Gastroesophageal sphincter (tissue), 4 donors: ENCODE measurements at regions not wholly inside any gene's neighbourhood (a gene's known extent, or its start where the extent isn't known, plus 50 kb on each side); places are given as distances from the start of the nearest gene placed in this dataset.

ENCODE experiments used
- ATAC-seq: fragments of 150-250 bp; one replicate; pipeline ENCODE4 v1.9.1; 2016; ENCODE audit warnings: mild to moderate bottlenecking, moderate library complexity
- H3K27ac ChIP-seq, 4 donors: fragments of 200-600 bp; sonication (generic) in 3 of 4; 1 replicate in 3 of 4; 2 replicates in 1 of 4; pipeline ENCODE4 v1.5.1; 2016 to 2019
- H3K27me3 ChIP-seq: fragments of 200-600 bp; sonication (generic); one replicate; pipeline ENCODE4 v1.5.1; 2019
- H3K36me3 ChIP-seq, 2 donors: fragments of 200-600 bp; sonication (generic); one replicate each; pipeline ENCODE4 v1.5.1; 2019; ENCODE audit warnings: control low read depth in 1 of 2
- H3K4me1 ChIP-seq, 3 donors: fragments of 200-600 bp; sonication (generic); 1 replicate in 2 of 3; 2 replicates in 1 of 3; pipeline ENCODE4 v1.5.1; 2016 to 2019; ENCODE audit warnings: control low read depth in 2 of 3
- H3K4me3 ChIP-seq, 2 donors: fragments of 200-600 bp; sonication (generic); one replicate each; pipeline ENCODE4 v1.5.1; 2019; ENCODE audit warnings: mild to moderate bottlenecking in 1 of 2, moderate library complexity in 1 of 2
- H3K9me3 ChIP-seq, 3 donors: fragments of 200-600 bp; sonication (generic); one replicate each; pipeline ENCODE4 v1.5.1; 2017 to 2019; ENCODE audit warnings: control low read depth in 2 of 3
- CTCF ChIP-seq, 4 experiments: fragments of 200-600 bp in 2 of 4; fragments of 450-650 bp in 2 of 4; sonication (generic) in 1 of 4; IDR thresholded peaks; one replicate each; pipeline ENCODE4 v1.5.1; 2017 to 2019; ENCODE audit warnings: antibody characterized with exemption in 4 of 4, mild to moderate bottlenecking in 2 of 4, moderate library complexity in 2 of 4
- EP300 ChIP-seq: sonication (generic); formaldehyde crosslinking; IDR thresholded peaks from one replicate; pipeline ENCODE4 v1.6.1; 2017; ENCODE audit warnings: antibody characterized with exemption, mild to moderate bottlenecking
- POLR2A ChIP-seq, 2 donors: fragments of 450-650 bp; IDR thresholded peaks; one replicate each; pipeline ENCODE4 v1.6.1; 2017; ENCODE audit warnings: antibody characterized with exemption in 2 of 2, mild to moderate bottlenecking in 2 of 2, moderate library complexity in 1 of 2
- POLR2AphosphoS5 ChIP-seq: sonication (generic); formaldehyde crosslinking; IDR thresholded peaks from one replicate; pipeline ENCODE4 v1.6.1; 2017; ENCODE audit warnings: antibody characterized with exemption
- WGBS, 2 donors: methylation state at CpG; one replicate each; pipeline ENCODE4 v1.1.5; 2018; ENCODE audit warnings: low coverage in 1 of 2; 5-methylcytosine and 5-hydroxymethylcytosine counted together

GRCh38 chr6:95288251-95288650 lies 289.1 kb upstream of the MANEA start:
- TF ChIP-seq EP300 (no peak), CTCF (IDR thresholded peaks at IDR 0.05) (no peak), POLR2AphosphoS5 (no peak), POLR2A (IDR thresholded peaks at IDR 0.05) (no peak)

GRCh38 chr6:95292011-95292410 lies 285.3 kb upstream of the MANEA start:
- Histone ChIP-seq H3K9me3 (no peaks in the 10 kb centered on the region), H3K27me3 (no peaks in the 10 kb centered on the region), H3K4me3 (no peak overlapping the region), H3K4me1 (no peaks in the 10 kb centered on the region), H3K36me3 (no peaks in the 10 kb centered on the region), H3K27ac (no peak overlapping the region)
- TF ChIP-seq CTCF (IDR thresholded peaks at IDR 0.05) (no peak), POLR2A (IDR thresholded peaks at IDR 0.05) (no peak), EP300 (no peak), POLR2AphosphoS5 (no peak)
- WGBS, 2 donors: 25 to 80% methylated on average over 1 of the region's 1 CpG
- ATAC-seq: no peak

More at GRCh38 chr6:95288251-95288650, 289.1 kb upstream of the MANEA start:
- Histone ChIP-seq H3K36me3 (no peaks in the 10 kb centered on the region), H3K4me1 (no peaks in the 10 kb centered on the region), H3K9me3 (no peaks in the 10 kb centered on the region), H3K27ac (no peak overlapping the region), H3K4me3 (no peak overlapping the region), H3K27me3 (no peaks in the 10 kb centered on the region)
- ATAC-seq: no peak

- no peak overlapping the region for H3K4me3 ChIP-seq
- H3K27ac ChIP-seq: no peak overlapping the region
- H3K27me3 ChIP-seq: no peaks in the 10 kb centered on the region
- H3K9me3 ChIP-seq: no peaks in the 10 kb centered on the region
- no peaks in the 10 kb centered on the region for H3K4me1 ChIP-seq
- WGBS, 2 donors: 65 to 72% methylated on average over 2 of the region's 2 CpGs
- no peak for TF ChIP-seq POLR2A (IDR thresholded peaks at IDR 0.05)
- H3K36me3 ChIP-seq: no peaks in the 10 kb centered on the region
- ATAC-seq: no peak
These were observed 284.1 kb upstream of the MANEA start for GRCh38 chr6:95293257-95293656.

- TF ChIP-seq EP300 (no peak), CTCF (IDR thresholded peaks at IDR 0.05) (no peak), POLR2AphosphoS5 (no peak), POLR2A (IDR thresholded peaks at IDR 0.05) (no peak)
These were observed 283.3 kb upstream of the MANEA start for GRCh38 chr6:95294043-95294442.

GRCh38 chr6:95309545-95309944 lies 267.8 kb upstream of the MANEA start:
- TF ChIP-seq CTCF (IDR thresholded peaks at IDR 0.05): no peak
- no peak for TF ChIP-seq EP300
- no peak for TF ChIP-seq POLR2AphosphoS5
- TF ChIP-seq POLR2A (IDR thresholded peaks at IDR 0.05): no peak
- Histone ChIP-seq H3K27ac (no peak overlapping the region), H3K4me1 (no peaks in the 10 kb centered on the region), H3K36me3 (no peaks in the 10 kb centered on the region), H3K4me3 (no peak overlapping the region), H3K9me3 (no peaks in the 10 kb centered on the region), H3K27me3 (no peaks in the 10 kb centered on the region)
- 60 to 73% methylated on average over 1 to 3 of the region's 3 CpGs for WGBS, 2 donors
- no peak for ATAC-seq

More at GRCh38 chr6:95294043-95294442, 283.3 kb upstream of the MANEA start:
- no peaks in the 10 kb centered on the region for H3K36me3 ChIP-seq
- no peak overlapping the region for H3K27ac ChIP-seq
- ATAC-seq: no peak
- no peaks in the 10 kb centered on the region for H3K4me1 ChIP-seq
- WGBS, 2 donors: 38 to 46% methylated on average over 2 of the region's 2 CpGs
- H3K9me3 ChIP-seq: no peaks in the 10 kb centered on the region
- no peaks in the 10 kb centered on the region for H3K27me3 ChIP-seq
- H3K4me3 ChIP-seq: no peak overlapping the region
